ENCODE measurements at regions not wholly inside any gene's neighbourhood (a gene's known extent, or its start where the extent isn't known, plus 50 kb on each side); places are given as distances from the start of the nearest gene placed in this dataset.

DNA sequence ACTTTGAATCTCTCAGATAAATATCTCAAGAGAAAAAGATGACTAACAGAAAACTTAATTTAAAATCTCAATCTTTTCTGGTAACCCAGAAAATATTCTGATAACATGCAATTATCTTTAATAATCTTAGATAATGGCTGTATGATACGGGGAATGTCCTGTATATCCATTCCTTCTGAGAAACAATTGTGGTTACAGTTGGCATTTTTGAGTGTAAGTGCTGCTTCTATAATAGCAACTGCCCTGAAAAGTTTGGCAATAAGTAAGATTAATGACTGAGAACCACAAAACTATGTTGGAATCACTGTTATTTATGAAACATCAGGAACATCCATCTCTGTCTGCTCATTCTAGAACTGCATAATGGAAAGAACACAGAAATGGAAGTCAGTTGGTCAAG is 819.7 kb downstream of the TBC1D32 start:
- TF ChIP-seq EZH2 (IDR thresholded peaks at IDR 0.05; ENCODE audit: borderline replicate concordance, insufficient read depth, low read length, poor library complexity, severe bottlenecking) = no peak
- TF ChIP-seq RAD21 (conservative IDR thresholded peaks at IDR 0.05) = no peak
- no peak for TF ChIP-seq TAF1 (IDR thresholded peaks at IDR 0.05; ENCODE audit: low read depth)
- TF ChIP-seq, protein P1, sequence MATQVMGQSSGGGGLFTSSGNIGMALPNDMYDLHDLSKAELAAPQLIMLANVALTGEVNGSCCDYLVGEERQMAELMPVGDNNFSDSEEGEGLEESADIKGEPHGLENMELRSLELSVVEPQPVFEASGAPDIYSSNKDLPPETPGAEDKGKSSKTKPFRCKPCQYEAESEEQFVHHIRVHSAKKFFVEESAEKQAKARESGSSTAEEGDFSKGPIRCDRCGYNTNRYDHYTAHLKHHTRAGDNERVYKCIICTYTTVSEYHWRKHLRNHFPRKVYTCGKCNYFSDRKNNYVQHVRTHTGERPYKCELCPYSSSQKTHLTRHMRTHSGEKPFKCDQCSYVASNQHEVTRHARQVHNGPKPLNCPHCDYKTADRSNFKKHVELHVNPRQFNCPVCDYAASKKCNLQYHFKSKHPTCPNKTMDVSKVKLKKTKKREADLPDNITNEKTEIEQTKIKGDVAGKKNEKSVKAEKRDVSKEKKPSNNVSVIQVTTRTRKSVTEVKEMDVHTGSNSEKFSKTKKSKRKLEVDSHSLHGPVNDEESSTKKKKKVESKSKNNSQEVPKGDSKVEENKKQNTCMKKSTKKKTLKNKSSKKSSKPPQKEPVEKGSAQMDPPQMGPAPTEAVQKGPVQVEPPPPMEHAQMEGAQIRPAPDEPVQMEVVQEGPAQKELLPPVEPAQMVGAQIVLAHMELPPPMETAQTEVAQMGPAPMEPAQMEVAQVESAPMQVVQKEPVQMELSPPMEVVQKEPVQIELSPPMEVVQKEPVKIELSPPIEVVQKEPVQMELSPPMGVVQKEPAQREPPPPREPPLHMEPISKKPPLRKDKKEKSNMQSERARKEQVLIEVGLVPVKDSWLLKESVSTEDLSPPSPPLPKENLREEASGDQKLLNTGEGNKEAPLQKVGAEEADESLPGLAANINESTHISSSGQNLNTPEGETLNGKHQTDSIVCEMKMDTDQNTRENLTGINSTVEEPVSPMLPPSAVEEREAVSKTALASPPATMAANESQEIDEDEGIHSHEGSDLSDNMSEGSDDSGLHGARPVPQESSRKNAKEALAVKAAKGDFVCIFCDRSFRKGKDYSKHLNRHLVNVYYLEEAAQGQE (IDR thresholded peaks at IDR 0.05; ENCODE audit: borderline replicate concordance) = no peak
- TF ChIP-seq, protein P2, sequence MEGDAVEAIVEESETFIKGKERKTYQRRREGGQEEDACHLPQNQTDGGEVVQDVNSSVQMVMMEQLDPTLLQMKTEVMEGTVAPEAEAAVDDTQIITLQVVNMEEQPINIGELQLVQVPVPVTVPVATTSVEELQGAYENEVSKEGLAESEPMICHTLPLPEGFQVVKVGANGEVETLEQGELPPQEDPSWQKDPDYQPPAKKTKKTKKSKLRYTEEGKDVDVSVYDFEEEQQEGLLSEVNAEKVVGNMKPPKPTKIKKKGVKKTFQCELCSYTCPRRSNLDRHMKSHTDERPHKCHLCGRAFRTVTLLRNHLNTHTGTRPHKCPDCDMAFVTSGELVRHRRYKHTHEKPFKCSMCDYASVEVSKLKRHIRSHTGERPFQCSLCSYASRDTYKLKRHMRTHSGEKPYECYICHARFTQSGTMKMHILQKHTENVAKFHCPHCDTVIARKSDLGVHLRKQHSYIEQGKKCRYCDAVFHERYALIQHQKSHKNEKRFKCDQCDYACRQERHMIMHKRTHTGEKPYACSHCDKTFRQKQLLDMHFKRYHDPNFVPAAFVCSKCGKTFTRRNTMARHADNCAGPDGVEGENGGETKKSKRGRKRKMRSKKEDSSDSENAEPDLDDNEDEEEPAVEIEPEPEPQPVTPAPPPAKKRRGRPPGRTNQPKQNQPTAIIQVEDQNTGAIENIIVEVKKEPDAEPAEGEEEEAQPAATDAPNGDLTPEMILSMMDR (IDR thresholded peaks at IDR 0.05; ENCODE audit: poor library complexity, severe bottlenecking) = no peak
- no peak for TF ChIP-seq EP300 (conservative IDR thresholded peaks at IDR 0.05; ENCODE audit: poor library complexity, severe bottlenecking)
- TF ChIP-seq MXI1 (conservative IDR thresholded peaks at IDR 0.05; ENCODE audit: poor library complexity, severe bottlenecking) = no peak
- TF ChIP-seq POLR2AphosphoS5 (IDR thresholded peaks at IDR 0.05) = no peak
- TF ChIP-seq SMC3 (conservative IDR thresholded peaks at IDR 0.05; ENCODE audit: poor library complexity) = no peak
- no peak overlapping the region for H2AFZ ChIP-seq (ENCODE audit: low read depth, low read length)

DNA sequence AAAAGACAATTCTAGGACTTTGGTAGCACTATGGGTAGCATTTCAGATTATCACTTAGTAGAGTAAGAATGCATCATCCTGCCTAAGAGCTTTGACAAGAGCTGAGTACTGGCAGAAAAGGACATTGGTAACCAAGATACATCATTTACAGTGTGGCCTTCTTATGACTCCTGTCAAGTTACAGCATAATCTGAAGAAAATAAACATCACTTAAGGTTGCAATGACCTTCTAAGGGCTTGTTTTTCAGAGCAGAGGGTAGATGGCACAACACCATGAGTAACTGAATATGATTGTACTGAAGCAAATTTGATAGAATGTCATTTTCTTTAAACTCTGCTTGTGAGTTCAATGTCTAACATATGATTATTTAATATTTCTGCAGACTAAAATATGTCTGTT is 822.6 kb downstream of the TBC1D32 start:
- H3K4me2 ChIP-seq (ENCODE audit: low read length) = no peak overlapping the region
- TF ChIP-seq EZH2 (IDR thresholded peaks at IDR 0.05; ENCODE audit: borderline replicate concordance, insufficient read depth, low read length, poor library complexity, severe bottlenecking) (no peak), EP300 (conservative IDR thresholded peaks at IDR 0.05; ENCODE audit: poor library complexity, severe bottlenecking) (peak; percentile 55), POLR2AphosphoS5 (IDR thresholded peaks at IDR 0.05) (peak; percentile 82)

More for the DNA sequence above, 819.7 kb downstream of the TBC1D32 start:
- Histone ChIP-seq H3K79me2 (replicated peaks; ENCODE audit: insufficient read depth, low read length) (no peaks in the 10 kb centered on the region), H3F3A (ENCODE audit: insufficient read depth, low read length, poor library complexity, severe bottlenecking) (no peaks in the 10 kb centered on the region), H3K9me2 (ENCODE audit: insufficient read depth, low read length) (no peaks in the 10 kb centered on the region), H3K36me3 (ENCODE audit: insufficient read depth, low read length) (no peaks in the 10 kb centered on the region), H3K9me3 (ENCODE audit: low read length) (no peaks in the 10 kb centered on the region), H3K9ac (ENCODE audit: low read length) (no peak overlapping the region), H3K27ac (ENCODE audit: low read length) (no peak overlapping the region), H3K4me2 (ENCODE audit: low read length) (no peak overlapping the region), H3K27me3 (ENCODE audit: insufficient read depth, low read depth, low read length) (no peaks in the 10 kb centered on the region), H3K4me3 (ENCODE audit: low read length) (no peak overlapping the region), H4K20me1 (ENCODE audit: insufficient read depth) (no peaks in the 10 kb centered on the region)

More for the DNA sequence above, 822.6 kb downstream of the TBC1D32 start:
- H3K9me3 ChIP-seq (ENCODE audit: low read length) = no peaks in the 10 kb centered on the region
- H3K36me3 ChIP-seq (ENCODE audit: insufficient read depth, low read length) = no peaks in the 10 kb centered on the region
- no peaks in the 10 kb centered on the region for H4K20me1 ChIP-seq (ENCODE audit: insufficient read depth)
- no peaks in the 10 kb centered on the region for H3K9me2 ChIP-seq (ENCODE audit: insufficient read depth, low read length)
- no peak overlapping the region for H2AFZ ChIP-seq (ENCODE audit: low read depth, low read length)
- H3K27me3 ChIP-seq (ENCODE audit: insufficient read depth, low read depth, low read length) = no peaks in the 10 kb centered on the region
- H3K4me3 ChIP-seq (ENCODE audit: low read length) = no peak overlapping the region
- H3K9ac ChIP-seq (ENCODE audit: low read length) = no peak overlapping the region
- H3K27ac ChIP-seq (ENCODE audit: low read length) = no peak overlapping the region
- no peaks in the 10 kb centered on the region for H3K79me2 ChIP-seq (replicated peaks; ENCODE audit: insufficient read depth, low read length)
- no peaks in the 10 kb centered on the region for H3F3A ChIP-seq (ENCODE audit: insufficient read depth, low read length, poor library complexity, severe bottlenecking)

Data from neural cell (in vitro differentiated cells).